Caco-2 (cell line): ENCODE measurements at regions not wholly inside any gene's neighbourhood (a gene's known extent, or its start where the extent isn't known, plus 50 kb on each side); places are given as distances from the start of the nearest gene placed in this dataset.

Experiments
- BruUV-seq: library from RNA; stranded (reverse); fragments of 400-500 nt; replicated peaks from 2 replicates; lab custom pipeline; 2021; lab: Mats Ljungman, UMichigan
- CTCF ChIA-PET: fragments of 300-600 bp; sonication (Branson Sonifier 250); formaldehyde crosslinking; loops from one replicate; lab custom pipeline; 2022; ENCODE audit warnings: antibody characterized with exemption; lab: Charles Lee
- POLR2A ChIA-PET: fragments of 300-600 bp; sonication (Branson Sonifier 250); formaldehyde crosslinking; loops from one replicate; lab custom pipeline; 2022; ENCODE audit warnings: antibody characterized with exemption; lab: Charles Lee
- DNase-seq, 2 experiments: peaks; one replicate each; pipeline versions ENCODE4 v3.0.0 to v3.0.0-alpha.2; 2020 to 2022
- H3K27me3 ChIP-seq: replicated peaks from 2 replicates; pipeline ENCODE4 v1.6.0; 2011; ENCODE audit warnings: low read length; ENCODE audit not compliant: control insufficient read depth, insufficient read depth
- H3K36me3 ChIP-seq: 2 replicates; pipeline ENCODE4 v1.5.1; 2011; ENCODE audit warnings: low read length; ENCODE audit not compliant: control insufficient read depth, insufficient read depth
- H3K4me1 ChIP-seq: fragments of 250-450 bp; sonication (Bioruptor Pico); 2 replicates; pipeline ENCODE4 v1.5.1; 2020; ENCODE audit warnings: mild to moderate bottlenecking
- H3K4me3 ChIP-seq: 2 replicates; pipeline ENCODE4 v1.5.1; 2011; ENCODE audit warnings: low read depth, mild to moderate bottlenecking, control low read depth, low read length
- H3K9me3 ChIP-seq: fragments of 250-450 bp; sonication (Bioruptor Pico); 2 replicates; pipeline ENCODE4 v1.5.1; 2020; ENCODE audit warnings: mild to moderate bottlenecking, moderate library complexity
- H3K27ac Mint-ChIP-seq: one replicate; pipeline ENCODE4 v1.8.0; 2022; ENCODE audit warnings: mixed read lengths; ENCODE audit not compliant: unreplicated experiment
- H3K27me3 Mint-ChIP-seq: one replicate; pipeline ENCODE4 v1.8.0; 2022; ENCODE audit warnings: mixed read lengths; ENCODE audit not compliant: insufficient read depth, unreplicated experiment
- H3K36me3 Mint-ChIP-seq: one replicate; pipeline ENCODE4 v1.8.0; 2022; ENCODE audit warnings: mild to moderate bottlenecking, mixed read lengths; ENCODE audit not compliant: insufficient read depth, unreplicated experiment
- H3K4me1 Mint-ChIP-seq: one replicate; pipeline ENCODE4 v1.8.0; 2022; ENCODE audit warnings: low read depth, mixed read lengths; ENCODE audit not compliant: unreplicated experiment
- H3K4me3 Mint-ChIP-seq: one replicate; pipeline ENCODE4 v1.8.0; 2022; ENCODE audit warnings: mild to moderate bottlenecking, moderate library complexity, mixed read lengths; ENCODE audit not compliant: unreplicated experiment
- H3K9me3 Mint-ChIP-seq: one replicate; pipeline ENCODE4 v1.8.0; 2022; ENCODE audit warnings: mixed read lengths; ENCODE audit not compliant: unreplicated experiment
- CTCF ChIP-seq, 2 experiments: fragments of 200-600 bp in 1 of 2; IDR thresholded peaks; 1 replicate in 1 of 2; 2 replicates in 1 of 2; pipeline versions ENCODE4 v1.5.1 to v1.8.0; 2011 to 2022; ENCODE audit warnings: antibody characterized with exemption in 1 of 2, control low read depth in 1 of 2, inconsistent platforms in 1 of 2, low read depth in 1 of 2, low read length in 1 of 2, mild to moderate bottlenecking in 1 of 2, moderate library complexity in 1 of 2; ENCODE audit not compliant: insufficient read depth in 1 of 2, severe bottlenecking in 1 of 2, unreplicated experiment in 1 of 2
- intact Hi-C: fragments of 100-400 bp; cut with micrococcal nuclease; formaldehyde crosslinking; loops from one replicate; pipeline ENCODE4 v1.10.0; 2022; ENCODE audit not compliant: unreplicated experiment

- H3K27me3 ChIP-seq, result no peaks in the 10 kb centered on the region
- H3K27me3 Mint-ChIP-seq, result no peaks in the 10 kb centered on the region
- no peak overlapping the region for H3K27ac Mint-ChIP-seq
- POLR2A ChIA-PET, result no interaction called here
- DNase-seq, result no peak
- TF ChIP-seq CTCF (IDR thresholded peaks at IDR 0.05; ENCODE audit: insufficient read depth in 1 of 2, low read depth in 1 of 2, low read length in 1 of 2, severe bottlenecking in 1 of 2, unreplicated experiment in 1 of 2), result no peak
- H3K9me3 ChIP-seq, result no peaks in the 10 kb centered on the region
- no peaks in the 10 kb centered on the region for H3K9me3 Mint-ChIP-seq
- H3K36me3 Mint-ChIP-seq, result no peaks in the 10 kb centered on the region
- CTCF ChIA-PET, result no interaction called here
- no peaks in the 10 kb centered on the region for H3K4me1 Mint-ChIP-seq
- intact Hi-C loops, result no loop called here
- no peaks in the 10 kb centered on the region for H3K36me3 ChIP-seq
- no peak overlapping the region for H3K4me3 Mint-ChIP-seq
- H3K4me1 ChIP-seq, result no peaks in the 10 kb centered on the region
- no TSS peak for BruUV-seq
- H3K4me3 ChIP-seq, result no peak overlapping the region
Measured at GRCh38 chr2:66862885-66863650, 428.1 kb downstream of the MEIS1 start.

- H3K4me3 Mint-ChIP-seq, result no peak overlapping the region
- H3K27me3 Mint-ChIP-seq, result peaks cover 4% of the 10 kb centered on the region
- no peaks in the 10 kb centered on the region for H3K36me3 Mint-ChIP-seq
- H3K4me1 Mint-ChIP-seq, result no peaks in the 10 kb centered on the region
- ChIA-PET CTCF (no interaction called here), POLR2A (no interaction called here)
- H3K36me3 ChIP-seq, result no peaks in the 10 kb centered on the region
- no peaks in the 10 kb centered on the region for H3K27me3 ChIP-seq
- TF ChIP-seq CTCF (IDR thresholded peaks at IDR 0.05; ENCODE audit: insufficient read depth in 1 of 2, low read depth in 1 of 2, low read length in 1 of 2, severe bottlenecking in 1 of 2, unreplicated experiment in 1 of 2), result no peak
- no TSS peak for BruUV-seq
- H3K4me3 ChIP-seq, result no peak overlapping the region
- DNase-seq, result no peak
- no peak overlapping the region for H3K27ac Mint-ChIP-seq
- no peaks in the 10 kb centered on the region for H3K4me1 ChIP-seq
- no peaks in the 10 kb centered on the region for H3K9me3 Mint-ChIP-seq
- intact Hi-C loops, result no loop called here
- no peaks in the 10 kb centered on the region for H3K9me3 ChIP-seq
Measured at GRCh38 chr2:66865161-66865560, 430.2 kb downstream of the MEIS1 start.

- no TSS peak for BruUV-seq
- no peaks in the 10 kb centered on the region for H3K4me1 Mint-ChIP-seq
- H3K27me3 ChIP-seq, result no peaks in the 10 kb centered on the region
- peaks cover 4% of the 10 kb centered on the region for H3K27me3 Mint-ChIP-seq
- H3K4me1 ChIP-seq, result no peaks in the 10 kb centered on the region
- H3K4me3 ChIP-seq, result no peak overlapping the region
- intact Hi-C loops, result no loop called here
- H3K36me3 Mint-ChIP-seq, result no peaks in the 10 kb centered on the region
- no peaks in the 10 kb centered on the region for H3K36me3 ChIP-seq
- CTCF ChIA-PET, result no interaction called here
- no peak overlapping the region for H3K27ac Mint-ChIP-seq
- no peak for DNase-seq
- POLR2A ChIA-PET, result no interaction called here
- H3K4me3 Mint-ChIP-seq, result no peak overlapping the region
- no peaks in the 10 kb centered on the region for H3K9me3 Mint-ChIP-seq
- H3K9me3 ChIP-seq, result no peaks in the 10 kb centered on the region
- TF ChIP-seq CTCF (IDR thresholded peaks at IDR 0.05; ENCODE audit: insufficient read depth in 1 of 2, low read depth in 1 of 2, low read length in 1 of 2, severe bottlenecking in 1 of 2, unreplicated experiment in 1 of 2), result no peak
Measured at GRCh38 chr2:66866331-66867062, 431.6 kb downstream of the MEIS1 start.
